Small intestine (tissue), 7 donors: ENCODE measurements at regions not wholly inside any gene's neighbourhood (a gene's known extent, or its start where the extent isn't known, plus 50 kb on each side); places are given as distances from the start of the nearest gene placed in this dataset.
"Not testable (repeated sequence)": the region's sequence is repeated elsewhere in the genome, so short reads cannot be mapped to it uniquely, and the experiment has no call there.

Experiments
- DNase-seq, 2 donors: peaks; one replicate each; pipeline versions ENCODE4 v3.0.0 to v3.0.0-alpha.2; 2013
- FAIRE-seq: peaks from 2 replicates; lab custom pipeline; 2012; peaks lifted over from hg19 to GRCh38; lab: Jason Lieb, UNC
- H3K27ac ChIP-seq, 3 donors: one replicate each; pipeline ENCODE4 v1.5.1; 2013; ENCODE audit warnings: low read length in 2 of 3, mild to moderate bottlenecking in 2 of 3, control low read depth in 1 of 3, inconsistent platforms in 1 of 3, low read depth in 1 of 3, moderate library complexity in 1 of 3
- H3K27me3 ChIP-seq, 3 donors: one replicate each; pipeline ENCODE4 v1.6.1; 2013; ENCODE audit warnings: low read length in 3 of 3, inconsistent platforms in 1 of 3; ENCODE audit not compliant: control insufficient read depth in 3 of 3, insufficient read depth in 3 of 3
- H3K36me3 ChIP-seq, 3 donors: one replicate each; pipeline ENCODE4 v1.6.1; 2013; ENCODE audit warnings: low read length in 3 of 3, inconsistent platforms in 1 of 3, low read depth in 1 of 3, mild to moderate bottlenecking in 1 of 3, moderate library complexity in 1 of 3; ENCODE audit not compliant: control insufficient read depth in 3 of 3, insufficient read depth in 2 of 3
- H3K4me1 ChIP-seq, 3 donors: one replicate each; pipeline ENCODE4 v1.6.1; 2013; ENCODE audit warnings: low read length in 2 of 3, inconsistent platforms in 1 of 3, low read depth in 1 of 3, mild to moderate bottlenecking in 1 of 3, moderate library complexity in 1 of 3; ENCODE audit not compliant: control insufficient read depth in 3 of 3, insufficient read depth in 2 of 3
- H3K4me3 ChIP-seq, 3 donors: one replicate each; pipeline ENCODE4 v1.5.1; 2013; ENCODE audit warnings: low read length in 3 of 3, control low read depth in 1 of 3, inconsistent platforms in 1 of 3, low read depth in 1 of 3, mild to moderate bottlenecking in 1 of 3, moderate library complexity in 1 of 3
- H3K9me3 ChIP-seq, 2 donors: one replicate each; pipeline ENCODE4 v1.6.1; 2013; ENCODE audit warnings: low read depth in 1 of 2, low read length in 1 of 2; ENCODE audit not compliant: control insufficient read depth in 2 of 2, insufficient read depth in 1 of 2
- WGBS, 3 donors: extraction: QIAGEN DNeasy Blood & Tissue Kit; methylation state at CpG; one replicate each; pipeline ENCODE4 v1.1.7; 2013; 5-methylcytosine and 5-hydroxymethylcytosine counted together
- donor health status: healthy with polysubstance abuse.
- donor health status: control.
- donor health status: control.
- donor health status: Bipolar disorder and iron deficiency.
- donor health status: healthy.

DNA sequence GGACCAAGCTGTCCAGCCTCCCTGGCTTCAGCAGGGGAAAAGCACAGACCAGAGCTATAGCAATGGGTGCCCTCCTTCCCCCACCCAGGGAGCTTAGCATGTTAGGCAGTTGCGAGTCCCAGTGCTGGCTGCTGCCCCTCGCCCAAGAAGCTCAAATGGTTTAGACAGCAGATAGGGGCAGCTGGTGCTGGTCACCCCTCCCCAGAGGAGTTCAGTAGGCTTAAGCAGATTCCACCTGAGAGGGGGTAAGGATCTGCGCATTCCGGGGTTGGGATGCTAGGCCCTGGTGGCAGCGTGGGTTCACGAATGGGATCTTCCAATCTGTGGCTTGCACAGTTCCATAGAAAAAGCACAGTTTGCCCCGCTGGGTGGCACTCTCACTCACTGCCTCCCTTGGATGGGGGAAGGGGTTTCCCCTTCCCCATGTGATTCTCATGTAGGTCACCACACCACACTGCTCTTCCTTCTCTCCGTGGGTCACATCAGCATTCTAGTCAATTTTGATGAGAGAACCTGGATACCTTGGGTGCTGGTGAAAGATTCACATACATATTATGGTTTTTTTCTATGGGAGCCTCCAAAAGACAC lies 665.6 kb downstream of the C12orf50 start:
- no peak overlapping the region for H3K4me3 ChIP-seq
- no peaks in the 10 kb centered on the region for H3K36me3 ChIP-seq
- no peaks in the 10 kb centered on the region for H3K4me1 ChIP-seq
- FAIRE-seq (no peak), DNase-seq (no peak)
- H3K27me3 ChIP-seq: no peaks in the 10 kb centered on the region
- H3K27ac ChIP-seq: no peak overlapping the region
- peaks cover 0 to 6% of the 10 kb centered on the region in 2 donors for H3K9me3 ChIP-seq
- WGBS, 3 donors: 89 to 94% (median 94%) methylated on average over 8 of the region's 8 CpGs

DNA sequence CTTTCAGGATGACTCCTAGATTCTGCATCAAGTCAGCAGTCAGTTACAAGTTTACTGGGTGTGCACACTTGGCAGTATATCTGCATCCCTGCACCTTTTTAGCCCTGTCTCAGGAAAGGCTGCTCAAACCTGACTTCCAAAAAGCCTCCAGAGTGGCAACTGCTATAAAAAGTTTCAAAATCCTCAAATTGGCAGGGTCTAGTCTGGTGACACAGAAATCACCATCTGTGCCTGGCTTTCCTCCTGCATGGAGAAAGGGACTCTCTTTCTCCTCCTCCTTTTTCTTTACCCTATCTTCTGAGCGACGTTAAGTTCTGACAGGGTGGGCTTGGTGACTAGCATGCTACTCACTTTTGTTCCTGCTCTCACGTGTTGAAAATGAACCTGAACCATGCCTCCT lies 679.5 kb downstream of the C12orf50 start:
- Histone ChIP-seq H3K4me1 (no peaks in the 10 kb centered on the region), H3K27ac (no peak overlapping the region), H3K4me3 (no peak overlapping the region), H3K36me3 (no peaks in the 10 kb centered on the region), H3K9me3 (no peaks in the 10 kb centered on the region), H3K27me3 (no peaks in the 10 kb centered on the region)
- DNase-seq: no peak
- 79 to 91% (median 86%) methylated on average over 3 of the region's 3 CpGs for WGBS, 3 donors
- FAIRE-seq: no peak

DNA sequence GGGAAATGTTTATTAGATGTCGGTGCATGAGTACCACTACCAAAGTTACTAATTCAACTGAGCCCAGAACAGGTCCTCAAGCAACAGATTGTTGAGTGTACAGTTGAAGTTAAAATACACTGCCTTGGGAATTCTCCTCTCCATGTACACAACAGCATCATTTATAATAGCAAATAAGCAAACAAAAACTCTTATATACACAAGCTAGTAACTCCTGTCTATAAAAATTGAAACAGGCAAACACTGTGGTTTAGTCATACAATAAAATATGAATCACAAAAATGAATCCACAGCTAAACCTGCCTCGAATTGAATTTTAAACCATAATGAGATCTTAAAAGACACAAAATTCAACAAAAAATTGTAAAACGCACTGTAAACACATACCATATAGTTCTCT lies 681.1 kb downstream of the C12orf50 start:
- Histone ChIP-seq H3K27ac (no peak overlapping the region), H3K4me1 (no peaks in the 10 kb centered on the region), H3K36me3 (no peaks in the 10 kb centered on the region), H3K27me3 (no peaks in the 10 kb centered on the region), H3K4me3 (no peak overlapping the region), H3K9me3 (no peaks in the 10 kb centered on the region)
- FAIRE-seq: no peak
- no peak for DNase-seq
- WGBS, 3 donors: 80 to 84% (median 84%) methylated on average over 3 of the region's 3 CpGs

DNA sequence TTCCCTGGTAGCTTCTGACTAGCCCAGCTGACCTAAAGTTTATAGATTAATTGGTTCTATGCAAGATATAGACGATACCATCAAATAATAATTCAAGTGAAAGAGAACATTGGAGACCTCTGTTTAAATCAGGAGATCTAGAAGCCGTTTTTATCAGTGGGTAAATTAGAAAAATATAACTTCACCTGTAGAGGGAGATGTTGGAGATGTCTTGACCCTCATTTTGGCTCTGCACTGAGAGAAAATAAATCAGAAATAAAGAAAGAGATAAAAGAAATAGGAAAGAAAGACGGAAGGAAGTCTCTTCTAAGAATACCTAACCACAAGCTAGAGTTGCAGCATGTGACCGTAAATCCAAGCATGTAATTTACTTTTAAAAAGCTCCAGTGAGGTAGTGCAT lies 684.5 kb downstream of the C12orf50 start:
- WGBS, 3 donors: 29 to 51% (median 44%) methylated on average over 4 of the region's 4 CpGs
- no peak for DNase-seq
- H3K27ac ChIP-seq: no peak overlapping the region
- H3K9me3 ChIP-seq: no peaks in the 10 kb centered on the region
- H3K4me1 ChIP-seq: no peaks in the 10 kb centered on the region
- H3K36me3 ChIP-seq: no peaks in the 10 kb centered on the region
- H3K4me3 ChIP-seq: no peak overlapping the region
- H3K27me3 ChIP-seq: no peaks in the 10 kb centered on the region
- no peak for FAIRE-seq

DNA sequence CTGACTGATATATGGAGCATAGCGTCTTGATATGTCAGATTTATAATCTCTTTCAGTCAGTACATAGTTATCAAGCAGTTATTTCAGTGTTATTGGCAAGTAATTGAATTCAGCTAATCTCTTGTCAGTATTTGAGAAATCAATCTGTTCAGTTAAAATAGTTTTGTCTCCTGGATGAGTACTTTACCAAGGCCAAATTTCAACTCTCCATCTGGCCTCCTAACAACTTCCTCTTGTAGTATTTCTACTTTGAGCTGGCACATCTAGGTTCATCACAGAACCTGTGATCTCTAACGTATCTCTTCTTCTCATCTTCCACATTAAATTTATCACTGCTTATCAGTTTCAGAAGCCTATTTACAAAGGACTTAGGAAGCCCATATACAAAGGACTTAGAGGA lies 690.5 kb downstream of the C12orf50 start:
- no peaks in the 10 kb centered on the region for H3K27me3 ChIP-seq
- H3K4me1 ChIP-seq: no peaks in the 10 kb centered on the region
- H3K4me3 ChIP-seq: no peak overlapping the region
- H3K27ac ChIP-seq: no peak overlapping the region
- no peaks in the 10 kb centered on the region for H3K36me3 ChIP-seq
- WGBS, 3 donors: 59 to 73% (median 67%) methylated on average over 2 of the region's 2 CpGs
- FAIRE-seq (no peak), DNase-seq (no peak)
- H3K9me3 ChIP-seq: no peaks in the 10 kb centered on the region

DNA sequence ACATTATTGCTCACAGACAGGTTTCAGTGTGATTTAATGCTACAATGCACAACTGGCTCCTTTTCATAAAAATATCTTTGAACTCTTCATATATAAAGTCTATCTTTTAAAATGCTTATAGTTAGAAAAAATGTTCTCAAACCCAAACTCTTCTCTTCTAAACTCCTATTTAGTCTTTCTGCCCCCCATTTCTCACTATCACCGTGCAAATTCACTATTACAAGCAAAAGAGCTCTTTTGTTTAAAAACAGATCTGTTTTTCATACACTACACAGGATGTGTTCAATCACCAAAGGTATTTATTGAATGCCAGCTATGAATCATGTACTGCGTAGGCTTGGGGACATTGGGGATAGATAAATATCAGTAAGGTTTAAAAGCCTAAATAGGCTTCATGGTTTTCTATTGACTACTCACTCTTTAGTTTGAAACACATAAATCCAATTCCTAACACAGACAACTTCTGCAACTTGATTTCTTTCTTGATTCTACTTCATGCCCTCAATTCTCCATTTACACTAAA lies 692.3 kb downstream of the C12orf50 start:
- FAIRE-seq (no peak), DNase-seq (no peak)
- Histone ChIP-seq H3K36me3 (no peaks in the 10 kb centered on the region), H3K27ac (no peak overlapping the region), H3K4me3 (no peak overlapping the region), H3K27me3 (no peaks in the 10 kb centered on the region), H3K4me1 (no peaks in the 10 kb centered on the region), H3K9me3 (no peaks in the 10 kb centered on the region)
- 56 to 75% (median 71%) methylated on average over 2 of the region's 2 CpGs for WGBS, 3 donors

DNA sequence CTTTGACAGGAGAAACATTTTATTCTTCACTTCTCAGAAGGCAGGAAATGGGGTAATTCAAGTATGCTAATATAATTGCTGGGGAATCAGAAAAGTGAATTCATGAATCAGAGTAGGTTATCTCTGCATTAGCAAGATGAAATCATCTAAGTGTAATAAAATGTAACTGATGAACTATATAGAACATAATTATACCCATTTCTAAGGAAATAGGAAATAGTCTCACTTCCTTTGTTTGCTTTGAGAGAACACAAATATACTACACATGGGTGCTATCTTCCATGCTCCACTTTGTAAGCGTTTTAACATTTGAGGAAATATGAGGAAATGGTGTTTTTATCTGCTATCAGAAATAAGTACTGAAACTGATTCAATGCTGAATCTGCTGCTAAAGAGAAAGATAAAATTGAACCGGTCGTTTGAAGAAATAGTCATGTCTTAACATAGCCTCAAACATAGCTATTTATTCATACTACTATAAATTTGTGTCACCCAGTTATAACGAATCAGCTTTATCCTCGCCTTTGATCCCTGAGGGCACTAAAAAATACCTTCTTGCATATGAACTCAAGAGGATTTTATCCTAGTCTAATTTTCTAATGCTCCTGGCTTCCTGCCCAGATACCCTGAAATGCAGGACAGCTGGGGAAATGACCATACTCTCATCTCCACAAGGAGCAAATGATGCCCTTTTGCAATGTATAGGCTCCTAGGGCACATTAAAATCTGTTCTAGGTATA lies 696.0 kb downstream of the C12orf50 start:
- Histone ChIP-seq H3K27me3 (no peaks in the 10 kb centered on the region), H3K4me3 (no peak overlapping the region), H3K4me1 (no peaks in the 10 kb centered on the region), H3K36me3 (no peaks in the 10 kb centered on the region), H3K9me3 (no peaks in the 10 kb centered on the region), H3K27ac (no peak overlapping the region)
- DNase-seq (no peak), FAIRE-seq (no peak)
- WGBS, 3 donors: 44 to 63% (median 57%) methylated on average over 5 of the region's 5 CpGs

DNA sequence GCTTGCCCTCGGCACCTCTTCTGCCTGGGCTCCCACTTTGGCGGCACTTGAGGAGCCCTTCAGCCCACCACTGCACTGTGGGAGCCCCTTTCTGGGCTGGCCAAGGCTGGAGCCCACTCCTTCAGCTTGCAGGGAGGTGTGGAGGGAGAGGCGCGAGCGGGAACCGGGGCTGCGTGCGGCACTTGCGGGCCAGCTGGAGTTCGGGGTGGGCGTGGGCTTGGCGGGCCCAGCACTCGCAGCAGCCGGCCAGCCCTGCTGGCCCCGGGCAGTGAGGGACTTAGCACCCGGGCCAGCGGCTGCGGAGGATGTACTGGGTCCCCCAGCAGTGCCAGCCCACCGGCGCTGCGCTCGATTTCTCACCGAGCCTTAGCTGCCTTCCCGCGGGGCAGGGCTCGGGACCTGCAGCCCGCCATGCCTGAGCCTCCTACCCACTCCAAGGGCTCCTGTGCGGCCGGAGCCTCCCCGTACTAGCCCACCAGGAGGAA lies 699.1 kb downstream of the C12orf50 start:
- H3K27me3 ChIP-seq, DNase-seq, H3K27ac ChIP-seq, H3K36me3 ChIP-seq, FAIRE-seq, H3K4me1 ChIP-seq, H3K9me3 ChIP-seq, H3K4me3 ChIP-seq: not testable (repeated sequence)
- WGBS, 3 donors: 95 to 97% (median 97%) methylated on average over 13 to 29 of the region's 30 CpGs
